DOHH2 (cell line): ENCODE measurements at regions not wholly inside any gene's neighbourhood (a gene's known extent, or its start where the extent isn't known, plus 50 kb on each side); places are given as distances from the start of the nearest gene placed in this dataset.

ENCODE experiments used
- EZH2phosphoT487 ChIP-seq: fragments of 200-600 bp; sonication (generic); IDR thresholded peaks from 2 replicates; pipeline ENCODE4 v1.6.1; 2017; ENCODE audit warnings: borderline replicate concordance, mild to moderate bottlenecking, antibody characterized with exemption, low read length, moderate library complexity, mixed read lengths
- TF ChIP-seq, protein P1 (sequence below): fragments of 200-600 bp; sonication (generic); IDR thresholded peaks from one replicate; pipeline ENCODE4 v1.5.1; 2014; ENCODE audit warnings: antibody characterized with exemption, mild to moderate bottlenecking, low read depth, low read length; ENCODE audit not compliant: poor library complexity, severe bottlenecking

DNA sequence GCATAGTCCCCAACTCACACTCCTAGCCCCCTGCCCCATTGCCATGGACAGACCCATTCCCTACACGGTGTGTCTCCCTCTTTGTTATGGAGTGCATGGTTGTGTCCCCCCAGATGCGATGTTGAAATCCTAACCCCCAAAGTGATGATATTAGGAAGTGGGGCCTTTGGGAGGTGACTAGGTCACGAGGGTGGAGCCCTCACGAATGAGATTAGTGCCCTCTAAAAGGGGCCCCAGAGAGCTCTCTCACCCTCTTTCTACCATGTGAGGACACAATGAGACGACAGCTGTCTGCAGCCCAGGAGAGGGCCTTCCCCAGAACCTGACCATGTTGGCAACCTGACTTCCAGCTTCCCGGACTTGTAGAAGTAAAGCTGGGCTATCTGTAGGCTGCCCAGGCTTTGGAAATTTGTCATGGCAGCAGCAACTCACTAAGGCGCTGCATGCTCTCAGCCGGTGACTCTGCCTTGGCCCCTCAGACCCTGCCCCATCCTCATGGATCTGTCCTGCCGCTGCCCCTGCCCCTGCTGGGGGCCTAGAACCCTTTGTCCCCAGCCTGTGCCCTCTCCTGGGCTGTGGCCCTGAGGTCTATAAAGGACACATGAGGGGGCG, 318.1 kb upstream of the RTL1 start:
- TF ChIP-seq, protein P1, sequence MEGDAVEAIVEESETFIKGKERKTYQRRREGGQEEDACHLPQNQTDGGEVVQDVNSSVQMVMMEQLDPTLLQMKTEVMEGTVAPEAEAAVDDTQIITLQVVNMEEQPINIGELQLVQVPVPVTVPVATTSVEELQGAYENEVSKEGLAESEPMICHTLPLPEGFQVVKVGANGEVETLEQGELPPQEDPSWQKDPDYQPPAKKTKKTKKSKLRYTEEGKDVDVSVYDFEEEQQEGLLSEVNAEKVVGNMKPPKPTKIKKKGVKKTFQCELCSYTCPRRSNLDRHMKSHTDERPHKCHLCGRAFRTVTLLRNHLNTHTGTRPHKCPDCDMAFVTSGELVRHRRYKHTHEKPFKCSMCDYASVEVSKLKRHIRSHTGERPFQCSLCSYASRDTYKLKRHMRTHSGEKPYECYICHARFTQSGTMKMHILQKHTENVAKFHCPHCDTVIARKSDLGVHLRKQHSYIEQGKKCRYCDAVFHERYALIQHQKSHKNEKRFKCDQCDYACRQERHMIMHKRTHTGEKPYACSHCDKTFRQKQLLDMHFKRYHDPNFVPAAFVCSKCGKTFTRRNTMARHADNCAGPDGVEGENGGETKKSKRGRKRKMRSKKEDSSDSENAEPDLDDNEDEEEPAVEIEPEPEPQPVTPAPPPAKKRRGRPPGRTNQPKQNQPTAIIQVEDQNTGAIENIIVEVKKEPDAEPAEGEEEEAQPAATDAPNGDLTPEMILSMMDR: no peak
- no peak for TF ChIP-seq EZH2phosphoT487
